NT2/D1 (cell line): ENCODE measurements at regions not wholly inside any gene's neighbourhood (a gene's known extent, or its start where the extent isn't known, plus 50 kb on each side); places are given as distances from the start of the nearest gene placed in this dataset.

ENCODE experiments used
- DNase-seq: peaks from one replicate; pipeline ENCODE4 v3.0.0-alpha.2; 2011; ENCODE audit warnings: low read depth, low spot score
- H3K27me3 ChIP-seq: 2 replicates; pipeline ENCODE4 v1.6.0; 2011; ENCODE audit warnings: mild to moderate bottlenecking; ENCODE audit not compliant: insufficient read length, insufficient read depth
- H3K36me3 ChIP-seq: 2 replicates; pipeline ENCODE4 v1.6.1; 2011; ENCODE audit warnings: mild to moderate bottlenecking, low read length, mixed read lengths; ENCODE audit not compliant: insufficient read depth, insufficient read length
- H3K4me1 ChIP-seq: 2 replicates; pipeline ENCODE4 v1.5.1; 2011; ENCODE audit not compliant: insufficient read depth, insufficient read length
- H3K4me3 ChIP-seq: 2 replicates; pipeline ENCODE4 v1.5.1; 2011; ENCODE audit warnings: low read depth; ENCODE audit not compliant: insufficient read length
- H3K9ac ChIP-seq: 2 replicates; pipeline ENCODE4 v1.6.0; 2011; ENCODE audit warnings: low read depth; ENCODE audit not compliant: insufficient read length
- H3K9me3 ChIP-seq: 2 replicates; pipeline ENCODE4 v1.5.1; 2011; ENCODE audit warnings: mild to moderate bottlenecking, low read length; ENCODE audit not compliant: insufficient read depth
- SUZ12 ChIP-seq: IDR thresholded peaks from 2 replicates; pipeline ENCODE4 v1.6.1; 2011; ENCODE audit not compliant: insufficient read length, insufficient read depth; ENCODE audit errors: extremely low read depth
- YY1 ChIP-seq: IDR thresholded peaks from 2 replicates; pipeline ENCODE4 v1.6.1; 2011; ENCODE audit not compliant: insufficient read length, insufficient read depth
- ZNF274 ChIP-seq: IDR thresholded peaks from 2 replicates; pipeline ENCODE4 v1.6.1; 2011; ENCODE audit warnings: mild to moderate bottlenecking, low read depth, low read length

DNA sequence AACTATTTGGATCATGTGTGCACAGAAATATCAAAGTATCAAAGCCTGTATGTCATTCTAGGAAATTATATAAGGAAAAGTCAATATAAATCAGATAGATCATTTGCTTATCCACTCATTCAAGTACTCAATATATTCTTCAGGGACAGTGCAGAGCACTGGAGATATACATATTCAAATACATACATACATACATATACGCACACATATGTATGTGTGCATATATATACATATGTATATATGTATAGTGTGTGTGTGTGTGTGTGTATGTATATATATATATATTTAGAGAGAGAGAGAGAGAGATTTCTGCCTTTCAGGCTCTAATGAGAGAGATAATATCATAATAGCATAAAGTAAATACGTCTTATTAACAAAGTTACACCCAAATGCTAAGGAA, 169.2 kb downstream of the PMP22 start:
- Histone ChIP-seq H3K4me1 (no peaks in the 10 kb centered on the region), H3K4me3 (no peak overlapping the region), H3K27me3 (no peaks in the 10 kb centered on the region), H3K9ac (no peak overlapping the region), H3K9me3 (no peaks in the 10 kb centered on the region), H3K36me3 (no peaks in the 10 kb centered on the region)
- TF ChIP-seq ZNF274: no peak
- TF ChIP-seq SUZ12: no peak
- TF ChIP-seq YY1: no peak
- DNase-seq: no peak

DNA sequence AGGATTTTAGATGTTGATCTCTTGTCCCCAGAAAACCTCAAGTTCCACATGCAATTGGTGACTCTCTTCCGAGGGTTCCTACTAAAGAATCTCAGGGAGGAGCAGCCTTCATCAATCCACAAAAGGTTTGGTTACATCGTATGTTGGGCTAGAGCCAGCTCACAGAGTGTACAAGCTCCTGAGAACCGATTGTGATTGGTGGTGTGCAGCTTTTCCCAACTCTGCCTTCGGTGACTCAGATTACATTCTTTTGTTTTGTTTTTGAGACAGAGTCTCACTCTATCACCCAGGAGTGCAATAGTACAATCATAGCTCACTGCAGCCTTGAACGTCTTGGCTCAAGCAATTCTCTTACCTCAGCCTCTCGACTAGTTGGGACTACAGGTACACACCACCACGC, 172.4 kb downstream of the PMP22 start:
- Histone ChIP-seq H3K4me3 (no peak overlapping the region), H3K27me3 (no peaks in the 10 kb centered on the region), H3K4me1 (no peaks in the 10 kb centered on the region), H3K36me3 (no peaks in the 10 kb centered on the region), H3K9ac (no peak overlapping the region), H3K9me3 (no peaks in the 10 kb centered on the region)
- TF ChIP-seq ZNF274: no peak
- no peak for TF ChIP-seq YY1
- DNase-seq: no peak

DNA sequence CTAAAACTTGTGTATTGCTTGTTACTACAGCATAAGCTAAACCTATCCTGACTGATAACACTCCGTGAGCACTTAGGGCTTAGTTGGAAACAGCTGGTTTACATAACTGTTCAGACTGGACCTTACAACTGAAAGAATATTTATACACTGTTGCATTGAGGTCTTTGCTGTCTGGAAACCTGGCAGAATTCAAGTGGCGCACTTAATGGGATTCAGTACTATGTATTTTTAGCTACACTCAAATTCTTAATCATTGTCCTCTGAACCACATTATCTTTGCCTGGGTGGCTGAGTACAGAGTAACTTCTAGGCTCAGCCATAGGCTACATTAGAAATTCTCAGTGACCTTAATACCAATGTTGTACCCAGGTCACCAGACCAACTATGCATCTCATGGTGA, 172.9 kb downstream of the PMP22 start:
- DNase-seq: no peak
- H3K9ac ChIP-seq: no peak overlapping the region
- H3K9me3 ChIP-seq: no peaks in the 10 kb centered on the region
- TF ChIP-seq YY1 (no peak), ZNF274 (no peak), SUZ12 (no peak)
- H3K4me3 ChIP-seq: no peak overlapping the region
- H3K36me3 ChIP-seq: no peaks in the 10 kb centered on the region
- H3K4me1 ChIP-seq: no peaks in the 10 kb centered on the region
- H3K27me3 ChIP-seq: no peaks in the 10 kb centered on the region

DNA sequence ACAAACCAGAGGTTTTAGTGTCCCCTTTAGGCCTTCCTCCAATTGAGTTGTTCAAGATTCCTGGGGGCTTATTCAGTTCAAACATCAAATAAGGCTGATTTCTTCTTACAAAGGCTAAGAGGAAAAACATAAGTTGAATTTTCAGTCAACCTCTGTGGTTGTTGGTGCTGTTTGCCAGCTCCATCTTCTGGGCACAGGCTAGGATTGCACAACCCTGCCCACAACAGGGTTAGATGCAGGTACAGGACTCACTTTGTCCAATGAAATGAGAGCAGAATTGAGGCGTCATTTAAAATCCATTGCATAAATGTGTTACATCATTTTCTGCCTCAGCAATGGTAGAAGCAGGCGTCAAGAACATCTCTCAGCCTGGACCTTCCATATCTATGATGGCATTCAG, 173.3 kb downstream of the PMP22 start:
- H3K4me1 ChIP-seq: no peaks in the 10 kb centered on the region
- TF ChIP-seq SUZ12: no peak
- TF ChIP-seq ZNF274: no peak
- no peak for TF ChIP-seq YY1
- no peak overlapping the region for H3K4me3 ChIP-seq
- no peak for DNase-seq
- H3K36me3 ChIP-seq: no peaks in the 10 kb centered on the region
- H3K9me3 ChIP-seq: no peaks in the 10 kb centered on the region
- H3K27me3 ChIP-seq: no peaks in the 10 kb centered on the region
- H3K9ac ChIP-seq: no peak overlapping the region

DNA sequence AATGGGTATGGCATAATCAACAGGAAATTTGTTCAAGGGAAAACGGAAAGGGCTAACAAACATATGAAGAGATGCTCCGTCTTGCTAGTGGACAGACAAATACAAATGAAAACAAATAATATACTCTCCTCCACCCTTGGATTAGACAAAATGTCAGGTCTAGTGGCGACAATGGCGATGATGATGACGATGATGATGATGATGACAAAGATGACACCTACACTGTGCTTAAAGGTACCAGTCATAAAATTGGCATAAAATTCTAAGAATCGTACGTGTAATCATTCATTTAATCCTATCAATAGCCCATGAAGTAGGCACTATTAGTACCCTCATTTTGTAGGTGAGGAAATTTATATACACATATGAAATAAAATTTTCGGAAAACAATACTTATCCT, 174.6 kb downstream of the PMP22 start:
- Histone ChIP-seq H3K27me3 (no peaks in the 10 kb centered on the region), H3K9me3 (no peaks in the 10 kb centered on the region), H3K4me3 (no peak overlapping the region), H3K9ac (no peak overlapping the region), H3K4me1 (no peaks in the 10 kb centered on the region), H3K36me3 (no peaks in the 10 kb centered on the region)
- TF ChIP-seq YY1: no peak
- no peak for TF ChIP-seq SUZ12
- no peak for TF ChIP-seq ZNF274
- DNase-seq: no peak

DNA sequence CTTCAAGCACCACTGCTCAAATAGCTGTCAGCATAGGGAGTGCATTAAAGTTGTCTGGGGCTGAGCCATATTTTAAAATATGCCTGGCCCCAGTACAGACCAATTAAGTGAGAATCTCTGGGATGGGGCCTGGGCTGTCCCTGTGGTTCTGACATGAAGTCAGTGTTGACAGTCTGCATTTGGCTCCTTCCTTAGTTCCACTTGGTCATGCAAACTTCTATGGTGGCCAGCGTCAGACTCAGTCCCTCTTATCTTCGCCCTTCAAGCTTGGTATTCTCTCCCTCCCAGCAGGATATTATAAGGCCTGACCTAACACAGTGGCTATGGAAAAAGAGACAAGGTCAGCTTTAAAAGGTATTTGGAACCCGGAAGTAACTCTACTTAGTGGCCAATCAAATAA, 177.2 kb downstream of the PMP22 start:
- Histone ChIP-seq H3K27me3 (no peaks in the 10 kb centered on the region), H3K9me3 (no peaks in the 10 kb centered on the region), H3K36me3 (no peaks in the 10 kb centered on the region), H3K4me1 (no peaks in the 10 kb centered on the region), H3K9ac (no peak overlapping the region), H3K4me3 (no peak overlapping the region)
- DNase-seq: no peak
- no peak for TF ChIP-seq ZNF274
- TF ChIP-seq SUZ12: no peak
- no peak for TF ChIP-seq YY1

DNA sequence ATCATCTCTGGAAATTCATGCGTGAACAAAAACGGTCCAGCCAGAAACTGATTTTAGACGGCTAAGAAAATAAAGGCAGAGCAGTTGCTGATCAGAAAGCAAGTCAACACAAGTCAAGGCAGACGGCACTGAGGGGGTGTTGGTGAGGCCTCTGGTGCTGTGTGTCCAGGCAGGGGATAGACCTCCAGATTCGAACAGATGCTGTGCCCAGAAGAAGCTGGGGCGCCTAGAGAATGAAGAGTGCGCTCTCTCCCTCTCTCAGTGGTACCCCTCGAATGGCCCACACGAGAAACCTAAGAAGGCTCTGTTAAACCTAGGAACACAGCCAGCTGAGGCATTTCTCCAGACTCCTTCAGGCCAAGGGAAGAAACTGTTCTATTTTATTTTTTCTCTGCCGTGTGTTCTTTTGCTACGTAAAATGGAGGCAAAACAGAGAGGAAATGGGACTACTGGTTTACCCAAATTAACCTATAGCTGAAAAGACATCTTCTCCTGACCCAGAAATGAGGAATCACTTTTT, 178.3 kb downstream of the PMP22 start:
- Histone ChIP-seq H3K4me3 (no peak overlapping the region), H3K9ac (no peak overlapping the region), H3K27me3 (no peaks in the 10 kb centered on the region), H3K36me3 (no peaks in the 10 kb centered on the region), H3K9me3 (no peaks in the 10 kb centered on the region), H3K4me1 (no peaks in the 10 kb centered on the region)
- DNase-seq: no peak
- TF ChIP-seq YY1: no peak

DNA sequence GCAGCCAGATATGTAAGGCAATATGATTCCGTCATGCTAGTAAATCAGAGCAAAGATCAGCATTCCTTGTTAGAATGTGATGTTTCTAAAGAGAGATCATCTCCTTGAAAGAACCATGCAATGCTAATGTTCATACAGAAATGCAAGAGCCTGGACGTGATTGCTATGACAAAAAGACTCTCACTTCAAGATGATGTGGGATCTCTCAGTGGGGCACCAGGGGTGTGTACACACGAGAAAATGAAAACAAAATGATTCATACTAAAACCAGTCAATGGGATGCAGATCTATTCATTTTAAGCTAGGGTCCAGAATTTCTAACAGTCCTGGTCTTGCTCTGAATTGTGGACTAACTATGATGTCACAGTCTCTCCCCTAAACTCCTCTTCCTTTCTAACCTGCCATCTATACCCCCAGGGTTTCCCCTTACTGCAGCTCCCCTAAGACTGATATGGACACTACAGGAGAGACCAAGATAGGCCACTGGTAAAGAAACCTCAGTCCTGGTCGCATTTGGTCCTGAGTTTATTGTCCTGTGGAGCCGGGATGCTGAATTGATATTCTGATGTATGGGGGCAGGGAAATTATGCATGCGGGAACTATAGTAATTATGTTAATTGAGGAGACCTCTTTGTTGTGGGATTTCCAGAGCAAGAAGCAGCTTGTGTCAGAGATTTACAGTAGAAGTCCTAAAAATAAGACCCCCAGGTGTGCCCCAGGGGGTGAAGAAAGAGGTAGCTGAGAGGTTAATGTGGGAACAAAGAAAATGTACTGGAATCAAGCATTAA, 179.0 kb downstream of the PMP22 start:
- Histone ChIP-seq H3K4me3 (no peak overlapping the region), H3K9me3 (no peaks in the 10 kb centered on the region), H3K4me1 (no peaks in the 10 kb centered on the region), H3K27me3 (no peaks in the 10 kb centered on the region), H3K9ac (no peak overlapping the region), H3K36me3 (no peaks in the 10 kb centered on the region)
- no peak for TF ChIP-seq SUZ12
- TF ChIP-seq YY1: no peak
- no peak for TF ChIP-seq ZNF274
- DNase-seq: no peak
